ENCODE measurements at regions not wholly inside any gene's neighbourhood (a gene's known extent, or its start where the extent isn't known, plus 50 kb on each side); places are given as distances from the start of the nearest gene placed in this dataset.
"Not testable (repeated sequence)": the region's sequence is repeated elsewhere in the genome, so short reads cannot be mapped to it uniquely, and the experiment has no call there.

DNA sequence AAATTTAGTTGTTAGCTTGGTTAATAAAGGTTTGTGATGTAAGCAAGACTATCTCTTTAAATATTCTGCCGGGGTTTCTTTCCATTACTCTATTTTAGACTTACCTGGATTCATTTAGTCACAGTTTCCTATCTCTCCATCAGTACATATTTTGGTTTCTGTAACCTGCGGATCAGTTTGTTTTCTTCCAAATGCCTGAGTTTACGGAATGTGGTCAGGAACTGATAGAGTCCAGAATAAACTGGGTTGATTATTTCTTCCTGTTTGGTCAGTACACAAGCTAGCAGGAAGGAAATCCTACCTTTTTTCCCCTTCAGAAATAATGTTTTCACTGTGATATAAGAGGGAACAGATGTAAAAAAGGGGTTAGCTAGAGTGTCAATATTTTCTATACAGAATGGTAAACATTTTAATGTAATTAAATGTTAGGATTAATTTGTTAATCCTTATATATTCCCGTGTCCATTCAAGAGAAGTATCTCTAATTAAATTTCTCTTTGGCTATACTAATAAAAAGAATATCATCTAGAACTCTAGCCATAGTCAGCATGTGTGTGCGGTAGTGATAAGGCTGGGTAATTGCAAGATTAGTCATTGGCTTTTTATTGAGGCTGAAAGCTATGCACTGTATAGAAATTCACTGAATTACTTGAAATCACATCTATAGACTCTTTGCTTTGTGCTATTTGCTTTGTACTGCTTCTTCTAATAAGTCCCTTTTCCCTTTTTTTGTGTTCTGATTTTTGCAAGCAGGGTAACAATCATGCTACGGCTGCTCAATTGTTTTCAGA, 144.7 kb upstream of the ADGRL4 start:
- DNase-seq (ENCODE audit: extremely low read depth, insufficient read length): no peak
- Histone ChIP-seq H3K4me3 (replicated peaks; ENCODE audit: low read depth, low read length) (no peak overlapping the region), H3K36me3 (ENCODE audit: control insufficient read depth, insufficient read depth, low read length) (no peaks in the 10 kb centered on the region), H3K27me3 (replicated peaks; ENCODE audit: control insufficient read depth, insufficient read depth, low read length) (no peaks in the 10 kb centered on the region)
- TF ChIP-seq, protein P1, sequence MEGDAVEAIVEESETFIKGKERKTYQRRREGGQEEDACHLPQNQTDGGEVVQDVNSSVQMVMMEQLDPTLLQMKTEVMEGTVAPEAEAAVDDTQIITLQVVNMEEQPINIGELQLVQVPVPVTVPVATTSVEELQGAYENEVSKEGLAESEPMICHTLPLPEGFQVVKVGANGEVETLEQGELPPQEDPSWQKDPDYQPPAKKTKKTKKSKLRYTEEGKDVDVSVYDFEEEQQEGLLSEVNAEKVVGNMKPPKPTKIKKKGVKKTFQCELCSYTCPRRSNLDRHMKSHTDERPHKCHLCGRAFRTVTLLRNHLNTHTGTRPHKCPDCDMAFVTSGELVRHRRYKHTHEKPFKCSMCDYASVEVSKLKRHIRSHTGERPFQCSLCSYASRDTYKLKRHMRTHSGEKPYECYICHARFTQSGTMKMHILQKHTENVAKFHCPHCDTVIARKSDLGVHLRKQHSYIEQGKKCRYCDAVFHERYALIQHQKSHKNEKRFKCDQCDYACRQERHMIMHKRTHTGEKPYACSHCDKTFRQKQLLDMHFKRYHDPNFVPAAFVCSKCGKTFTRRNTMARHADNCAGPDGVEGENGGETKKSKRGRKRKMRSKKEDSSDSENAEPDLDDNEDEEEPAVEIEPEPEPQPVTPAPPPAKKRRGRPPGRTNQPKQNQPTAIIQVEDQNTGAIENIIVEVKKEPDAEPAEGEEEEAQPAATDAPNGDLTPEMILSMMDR (IDR thresholded peaks at IDR 0.05; ENCODE audit: insufficient read depth, low read length, poor library complexity, severe bottlenecking): no peak

DNA sequence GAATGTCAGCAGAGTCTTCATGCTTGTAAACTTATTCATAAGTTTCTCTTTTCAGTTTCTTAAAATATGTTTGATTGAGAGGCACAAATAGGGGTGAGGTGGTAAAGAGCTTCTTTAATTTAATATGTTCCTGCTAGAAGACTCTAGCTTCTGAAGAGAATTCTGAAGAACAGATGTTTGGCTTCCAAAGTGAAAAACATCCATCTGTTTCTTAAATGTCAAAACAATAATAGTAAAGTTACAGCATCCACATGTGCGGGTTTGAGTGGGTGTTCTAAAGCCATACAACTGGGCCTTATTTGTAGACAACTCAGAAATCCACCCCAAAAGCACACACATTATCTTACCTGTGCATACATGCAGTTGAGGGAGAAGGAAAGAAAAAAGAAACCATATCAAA, 144.0 kb upstream of the ADGRL4 start:
- Histone ChIP-seq H3K27me3 (replicated peaks; ENCODE audit: control insufficient read depth, insufficient read depth, low read length) (no peaks in the 10 kb centered on the region), H3K36me3 (ENCODE audit: control insufficient read depth, insufficient read depth, low read length) (no peaks in the 10 kb centered on the region), H3K4me3 (replicated peaks; ENCODE audit: low read depth, low read length) (no peak overlapping the region)
- DNase-seq (ENCODE audit: extremely low read depth, insufficient read length): no peak
- TF ChIP-seq, protein P1 (IDR thresholded peaks at IDR 0.05; ENCODE audit: insufficient read depth, low read length, poor library complexity, severe bottlenecking): no peak

DNA sequence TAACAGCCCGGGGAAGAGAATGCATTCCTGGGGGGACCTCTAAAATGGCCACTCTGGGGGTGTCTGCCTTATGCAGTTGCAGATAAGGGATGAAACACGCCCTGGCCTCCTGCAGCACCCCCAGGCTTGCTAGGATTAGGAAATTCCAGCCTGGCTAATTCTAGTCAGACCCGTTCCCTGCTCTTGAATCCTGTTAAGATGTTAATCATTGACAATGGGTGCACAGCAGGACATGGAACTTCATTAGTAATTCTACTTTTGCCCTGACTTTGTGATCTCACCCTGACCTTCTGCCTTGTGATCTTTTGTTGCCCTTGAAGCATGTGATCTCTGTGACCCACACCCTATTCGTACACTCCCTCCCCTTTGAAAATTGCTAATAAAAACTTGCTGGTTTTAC, 131.7 kb upstream of the ADGRL4 start:
- not testable (repeated sequence) for DNase-seq (ENCODE audit: extremely low read depth, insufficient read length); H3K4me3 ChIP-seq (replicated peaks; ENCODE audit: low read depth, low read length)

DNA sequence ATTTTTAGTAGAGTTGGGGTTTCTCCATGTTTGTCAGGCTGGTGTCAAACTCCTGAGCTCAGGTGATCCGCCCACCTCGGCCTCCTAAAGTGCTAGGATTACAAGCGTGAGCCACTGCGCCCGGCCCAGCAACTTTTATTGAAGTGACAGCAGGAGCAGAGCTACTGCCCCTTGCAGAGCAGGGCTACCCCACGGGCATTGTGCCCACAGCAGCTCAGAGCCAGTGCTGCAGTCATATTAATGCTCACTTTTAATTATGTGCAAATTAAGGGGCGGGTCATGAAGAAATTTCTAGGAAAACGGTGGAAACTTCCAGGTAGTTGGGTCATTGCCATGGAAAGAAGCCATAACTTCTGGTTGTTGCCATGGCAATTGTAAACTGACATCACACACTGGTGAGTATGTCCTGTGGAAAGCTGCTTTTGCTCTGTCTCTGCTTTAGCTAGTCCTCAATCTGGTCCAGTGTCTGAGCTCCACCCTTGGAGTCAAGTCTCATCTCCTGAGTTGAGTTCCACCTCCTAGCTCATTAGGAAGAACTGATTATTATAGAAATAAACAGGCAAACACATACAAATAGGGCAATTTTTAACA, 127.3 kb upstream of the ADGRL4 start:
- no peaks in the 10 kb centered on the region for H3K27me3 ChIP-seq (replicated peaks; ENCODE audit: control insufficient read depth, insufficient read depth, low read length)
- no peak for DNase-seq (ENCODE audit: extremely low read depth, insufficient read length)
- no peaks in the 10 kb centered on the region for H3K36me3 ChIP-seq (ENCODE audit: control insufficient read depth, insufficient read depth, low read length)
- TF ChIP-seq, protein P1 (IDR thresholded peaks at IDR 0.05; ENCODE audit: insufficient read depth, low read length, poor library complexity, severe bottlenecking): no peak
- no peak overlapping the region for H3K4me3 ChIP-seq (replicated peaks; ENCODE audit: low read depth, low read length)

More for the DNA sequence above, 131.7 kb upstream of the ADGRL4 start:
- H3K27me3 ChIP-seq (replicated peaks; ENCODE audit: control insufficient read depth, insufficient read depth, low read length); H3K36me3 ChIP-seq (ENCODE audit: control insufficient read depth, insufficient read depth, low read length): not testable (repeated sequence)

DNA sequence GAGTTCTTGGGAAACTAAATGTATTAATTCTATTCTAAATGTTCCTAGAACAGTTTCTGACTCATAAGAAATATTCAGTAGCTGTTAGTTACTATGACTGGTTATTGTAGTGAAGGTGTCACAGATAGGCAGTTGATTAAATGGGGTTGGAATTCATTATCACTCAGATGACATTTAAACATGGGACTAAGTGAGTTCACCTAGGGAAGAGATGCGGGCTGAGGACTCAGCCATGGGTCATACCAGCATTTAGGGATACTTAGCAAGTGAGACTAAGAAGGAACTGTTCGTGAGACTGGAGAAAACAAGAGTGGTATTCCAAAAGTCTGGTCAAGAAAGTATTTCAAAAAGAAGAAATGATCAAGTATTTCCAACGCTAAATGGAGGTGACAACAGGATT, 125.1 kb upstream of the ADGRL4 start:
- no peaks in the 10 kb centered on the region for H3K27me3 ChIP-seq (replicated peaks; ENCODE audit: control insufficient read depth, insufficient read depth, low read length)
- TF ChIP-seq, protein P1 (IDR thresholded peaks at IDR 0.05; ENCODE audit: insufficient read depth, low read length, poor library complexity, severe bottlenecking): no peak
- no peak for DNase-seq (ENCODE audit: extremely low read depth, insufficient read length)
- H3K4me3 ChIP-seq (replicated peaks; ENCODE audit: low read depth, low read length): no peak overlapping the region
- H3K36me3 ChIP-seq (ENCODE audit: control insufficient read depth, insufficient read depth, low read length): no peaks in the 10 kb centered on the region

DNA sequence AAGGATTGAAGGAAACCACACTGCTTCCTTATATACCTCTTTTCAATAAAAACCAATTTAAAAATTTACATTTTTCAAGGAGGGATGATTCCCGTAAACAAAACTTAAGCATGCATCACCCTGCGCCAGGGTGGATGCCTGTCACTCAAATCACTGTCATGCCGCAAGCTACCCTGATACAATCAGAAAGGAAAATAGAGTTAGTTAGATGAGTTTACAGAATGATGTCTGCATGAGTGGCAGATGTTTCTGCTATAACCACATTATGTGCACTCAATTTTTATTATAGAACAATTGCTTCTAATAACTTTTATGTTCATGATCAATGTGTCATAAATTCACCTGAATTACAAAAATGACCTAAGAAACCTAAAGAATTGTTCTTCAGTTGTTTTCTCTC, 123.4 kb upstream of the ADGRL4 start:
- Histone ChIP-seq H3K27me3 (replicated peaks; ENCODE audit: control insufficient read depth, insufficient read depth, low read length) (no peaks in the 10 kb centered on the region), H3K4me3 (replicated peaks; ENCODE audit: low read depth, low read length) (no peak overlapping the region), H3K36me3 (ENCODE audit: control insufficient read depth, insufficient read depth, low read length) (no peaks in the 10 kb centered on the region)
- TF ChIP-seq, protein P1 (IDR thresholded peaks at IDR 0.05; ENCODE audit: insufficient read depth, low read length, poor library complexity, severe bottlenecking): no peak
- DNase-seq (ENCODE audit: extremely low read depth, insufficient read length): no peak

All from GM06990 (cell line).